ENCODE measurements at regions not wholly inside any gene's neighbourhood (a gene's known extent, or its start where the extent isn't known, plus 50 kb on each side); places are given as distances from the start of the nearest gene placed in this dataset.

DNA sequence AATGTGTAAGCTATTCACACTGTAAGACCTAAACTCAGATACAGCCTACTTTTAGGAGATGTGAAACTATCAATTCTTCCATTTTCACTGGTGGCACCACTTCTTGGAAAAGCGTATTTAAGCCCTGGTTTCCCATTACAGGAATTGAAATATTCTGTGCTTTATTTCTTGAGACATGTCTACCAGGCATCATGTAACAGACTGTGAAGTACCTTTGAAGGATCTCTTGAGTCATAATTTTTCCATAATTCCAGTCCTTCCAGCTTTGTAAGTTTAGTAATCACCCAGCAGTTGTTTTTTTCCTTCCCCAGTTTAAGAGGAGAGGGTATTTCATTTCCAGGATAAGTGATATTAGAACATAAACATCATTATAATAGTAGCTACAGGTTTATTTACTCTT lies 186.0 kb upstream of the PRPS1L1 start:
- H3K4me3 ChIP-seq (replicated peaks in 1 of 2; ENCODE audit: low read depth in 2 of 2, low read length in 2 of 2) = no peak overlapping the region
- no peak for DNase-seq (ENCODE audit: low read depth in 2 of 2)
- TF ChIP-seq, protein P1, sequence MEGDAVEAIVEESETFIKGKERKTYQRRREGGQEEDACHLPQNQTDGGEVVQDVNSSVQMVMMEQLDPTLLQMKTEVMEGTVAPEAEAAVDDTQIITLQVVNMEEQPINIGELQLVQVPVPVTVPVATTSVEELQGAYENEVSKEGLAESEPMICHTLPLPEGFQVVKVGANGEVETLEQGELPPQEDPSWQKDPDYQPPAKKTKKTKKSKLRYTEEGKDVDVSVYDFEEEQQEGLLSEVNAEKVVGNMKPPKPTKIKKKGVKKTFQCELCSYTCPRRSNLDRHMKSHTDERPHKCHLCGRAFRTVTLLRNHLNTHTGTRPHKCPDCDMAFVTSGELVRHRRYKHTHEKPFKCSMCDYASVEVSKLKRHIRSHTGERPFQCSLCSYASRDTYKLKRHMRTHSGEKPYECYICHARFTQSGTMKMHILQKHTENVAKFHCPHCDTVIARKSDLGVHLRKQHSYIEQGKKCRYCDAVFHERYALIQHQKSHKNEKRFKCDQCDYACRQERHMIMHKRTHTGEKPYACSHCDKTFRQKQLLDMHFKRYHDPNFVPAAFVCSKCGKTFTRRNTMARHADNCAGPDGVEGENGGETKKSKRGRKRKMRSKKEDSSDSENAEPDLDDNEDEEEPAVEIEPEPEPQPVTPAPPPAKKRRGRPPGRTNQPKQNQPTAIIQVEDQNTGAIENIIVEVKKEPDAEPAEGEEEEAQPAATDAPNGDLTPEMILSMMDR (IDR thresholded peaks at IDR 0.05; ENCODE audit: low read depth, low read length) = no peak

DNA sequence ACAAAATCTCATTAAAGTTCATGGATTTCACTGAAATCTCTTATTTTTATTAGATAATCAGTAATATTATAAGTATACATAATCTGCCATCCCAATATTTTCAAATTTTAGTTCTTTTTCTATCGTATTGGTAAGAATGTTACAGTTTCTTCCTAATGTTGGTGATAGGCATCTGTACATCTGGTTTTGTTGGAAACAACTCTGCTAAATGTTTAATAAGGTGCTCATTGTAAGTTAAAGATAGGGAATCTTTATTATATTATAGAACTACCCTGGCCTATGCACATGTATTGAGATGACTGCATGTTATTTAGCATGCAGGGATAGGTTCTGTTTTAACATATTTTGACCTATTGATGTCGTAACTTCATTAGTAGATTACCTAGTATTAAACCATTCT lies 188.6 kb upstream of the PRPS1L1 start:
- TF ChIP-seq, protein P1 (IDR thresholded peaks at IDR 0.05; ENCODE audit: low read depth, low read length) = no peak
- H3K4me3 ChIP-seq (replicated peaks in 1 of 2; ENCODE audit: low read depth in 2 of 2, low read length in 2 of 2) = no peak overlapping the region
- DNase-seq (ENCODE audit: low read depth in 2 of 2) = no peak

GRCh38 chr7:18221377-18222293 lies 194.0 kb upstream of the PRPS1L1 start:
- TF ChIP-seq, protein P1 (IDR thresholded peaks at IDR 0.05; ENCODE audit: low read depth, low read length) = no peak
- H3K4me3 ChIP-seq (replicated peaks in 1 of 2; ENCODE audit: low read depth in 2 of 2, low read length in 2 of 2) = no peak overlapping the region
- DNase-seq (ENCODE audit: low read depth in 2 of 2) = peak; percentile 27 to 80

GRCh38 chr7:18222636-18223035 lies 195.0 kb upstream of the PRPS1L1 start:
- no peak overlapping the region for H3K4me3 ChIP-seq (replicated peaks in 1 of 2; ENCODE audit: low read depth in 2 of 2, low read length in 2 of 2)
- DNase-seq (ENCODE audit: low read depth in 2 of 2) = no peak
- TF ChIP-seq, protein P1 (IDR thresholded peaks at IDR 0.05; ENCODE audit: low read depth, low read length) = no peak

GRCh38 chr7:18224138-18224537 lies 196.5 kb upstream of the PRPS1L1 start:
- no peak overlapping the region for H3K4me3 ChIP-seq (replicated peaks in 1 of 2; ENCODE audit: low read depth in 2 of 2, low read length in 2 of 2)
- TF ChIP-seq, protein P1 (IDR thresholded peaks at IDR 0.05; ENCODE audit: low read depth, low read length) = no peak

DNA sequence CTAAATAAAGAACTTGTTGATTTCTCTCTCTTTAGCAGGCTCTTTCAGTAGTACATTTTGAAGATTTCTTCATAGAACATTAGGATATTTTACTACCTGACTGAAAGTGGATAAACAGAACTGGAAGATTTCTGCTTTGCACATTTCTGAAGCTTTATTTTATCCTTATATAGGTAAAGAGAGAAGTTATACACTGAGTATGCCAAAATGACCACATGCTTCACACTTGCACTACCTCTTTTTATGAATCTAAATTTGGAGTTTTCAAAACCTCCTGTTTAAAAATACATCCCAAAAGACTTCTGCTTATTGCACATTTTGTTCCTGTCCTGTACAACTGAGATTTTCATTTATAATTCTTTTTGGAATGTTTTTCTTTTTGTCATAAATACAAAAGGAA lies 197.4 kb upstream of the PRPS1L1 start:
- no peak overlapping the region for H3K4me3 ChIP-seq (replicated peaks in 1 of 2; ENCODE audit: low read depth in 2 of 2, low read length in 2 of 2)
- no peak for DNase-seq (ENCODE audit: low read depth in 2 of 2)
- TF ChIP-seq, protein P1 (IDR thresholded peaks at IDR 0.05; ENCODE audit: low read depth, low read length) = no peak

More at GRCh38 chr7:18224138-18224537, 196.5 kb upstream of the PRPS1L1 start:
- DNase-seq (ENCODE audit: low read depth in 2 of 2) = no peak

Measured in cardiac fibroblast (primary cell).